SK-N-SH (cell line): ENCODE measurements at regions not wholly inside any gene's neighbourhood (a gene's known extent, or its start where the extent isn't known, plus 50 kb on each side); places are given as distances from the start of the nearest gene placed in this dataset.

ENCODE experiments used
- CHD2 ChIP-seq: fragments of 150-350 bp; IDR thresholded peaks from 2 replicates; pipeline ENCODE4 v1.6.1; 2018; ENCODE audit warnings: low read length; ENCODE audit not compliant: partially characterized antibody
- ELF1 ChIP-seq: IDR thresholded peaks from 2 replicates; pipeline ENCODE4 v1.4.0; 2012
- EP300 ChIP-seq, 2 experiments: IDR thresholded peaks; 2 replicates each; pipeline versions ENCODE4 v1.4.0 to v1.6.1; 2012; ENCODE audit warnings: borderline replicate concordance in 1 of 2, low read depth in 1 of 2, low read length in 1 of 2
- EZH2phosphoT487 ChIP-seq: fragments of 200-600 bp; sonication (generic); IDR thresholded peaks from 2 replicates; pipeline ENCODE4 v1.6.1; 2017; ENCODE audit warnings: low read depth, mixed run types, mild to moderate bottlenecking, antibody characterized with exemption, moderate library complexity, borderline replicate concordance
- FOXJ3 ChIP-seq: sonication (generic); formaldehyde crosslinking; IDR thresholded peaks from 2 replicates; pipeline ENCODE4 v1.5.1; 2020; ENCODE audit warnings: mild to moderate bottlenecking, missing genetic modification reagents
- FOXM1 ChIP-seq: IDR thresholded peaks from 2 replicates; pipeline ENCODE4 v1.4.0; 2012; ENCODE audit warnings: low read depth, mild to moderate bottlenecking
- GATA2 ChIP-seq: sonication (generic); formaldehyde crosslinking; IDR thresholded peaks from 2 replicates; pipeline ENCODE4 v1.5.0; 2020; ENCODE audit warnings: mild to moderate bottlenecking, missing genetic modification reagents
- MAX ChIP-seq: IDR thresholded peaks from 2 replicates; pipeline ENCODE4 v1.4.0; 2012; ENCODE audit warnings: low read depth
- POLR2AphosphoS5 ChIP-seq: IDR thresholded peaks from 2 replicates; pipeline ENCODE4 v1.6.1; 2012; ENCODE audit warnings: low read depth, low read length
- RAD21 ChIP-seq: IDR thresholded peaks from 2 replicates; pipeline ENCODE4 v1.6.1; 2012; ENCODE audit warnings: mild to moderate bottlenecking, low read length
- RCOR1 ChIP-seq: fragments of 150-350 bp; IDR thresholded peaks from 2 replicates; pipeline ENCODE4 v1.6.1; 2017; ENCODE audit warnings: antibody characterized with exemption, low read length
- REST ChIP-seq: IDR thresholded peaks from 2 replicates; pipeline ENCODE4 v1.6.1; 2012; ENCODE audit warnings: mild to moderate bottlenecking, low read depth, low read length, moderate library complexity
- RFX5 ChIP-seq: IDR thresholded peaks from 2 replicates; pipeline ENCODE4 v1.6.1; 2012; ENCODE audit warnings: mild to moderate bottlenecking, improper control_type of control experiment, low read length
- SMC3 ChIP-seq: IDR thresholded peaks from 2 replicates; pipeline ENCODE4 v1.6.1; 2012; ENCODE audit warnings: low read depth, low read length, improper control_type of control experiment
- USF2 ChIP-seq: fragments of 150-350 bp; IDR thresholded peaks from 2 replicates; pipeline ENCODE4 v1.6.1; 2017; ENCODE audit warnings: antibody characterized with exemption, low read length, low read depth, borderline replicate concordance
- YY1 ChIP-seq: IDR thresholded peaks from 2 replicates; pipeline ENCODE4 v1.4.0; 2012; ENCODE audit warnings: low read depth, mild to moderate bottlenecking
- TF ChIP-seq, protein P1 (sequence below): fragments of 200-600 bp; sonication (generic); IDR thresholded peaks from 2 replicates; pipeline ENCODE4 v1.6.1; 2017; ENCODE audit warnings: antibody characterized with exemption, mild to moderate bottlenecking, moderate library complexity

- TF ChIP-seq REST: no peak
- TF ChIP-seq USF2: no peak
- no peak for TF ChIP-seq SMC3
- no peak for TF ChIP-seq FOXM1
- no peak for TF ChIP-seq RFX5
- TF ChIP-seq CHD2: peak; percentile 42
- peak; percentile 5; the same call in 1 of the 2 replicates for TF ChIP-seq RAD21
- peak; percentile 77 for TF ChIP-seq GATA2 (CRISPR knock-in tag)
- peak in 1 of 2 experiments; percentile 64; a peak in 1 of 4 replicates for TF ChIP-seq EP300 (IDR thresholded peaks at IDR 0.05; ENCODE audit: borderline replicate concordance in 1 of 2, low read depth in 1 of 2, low read length in 1 of 2)
- TF ChIP-seq, protein P1, sequence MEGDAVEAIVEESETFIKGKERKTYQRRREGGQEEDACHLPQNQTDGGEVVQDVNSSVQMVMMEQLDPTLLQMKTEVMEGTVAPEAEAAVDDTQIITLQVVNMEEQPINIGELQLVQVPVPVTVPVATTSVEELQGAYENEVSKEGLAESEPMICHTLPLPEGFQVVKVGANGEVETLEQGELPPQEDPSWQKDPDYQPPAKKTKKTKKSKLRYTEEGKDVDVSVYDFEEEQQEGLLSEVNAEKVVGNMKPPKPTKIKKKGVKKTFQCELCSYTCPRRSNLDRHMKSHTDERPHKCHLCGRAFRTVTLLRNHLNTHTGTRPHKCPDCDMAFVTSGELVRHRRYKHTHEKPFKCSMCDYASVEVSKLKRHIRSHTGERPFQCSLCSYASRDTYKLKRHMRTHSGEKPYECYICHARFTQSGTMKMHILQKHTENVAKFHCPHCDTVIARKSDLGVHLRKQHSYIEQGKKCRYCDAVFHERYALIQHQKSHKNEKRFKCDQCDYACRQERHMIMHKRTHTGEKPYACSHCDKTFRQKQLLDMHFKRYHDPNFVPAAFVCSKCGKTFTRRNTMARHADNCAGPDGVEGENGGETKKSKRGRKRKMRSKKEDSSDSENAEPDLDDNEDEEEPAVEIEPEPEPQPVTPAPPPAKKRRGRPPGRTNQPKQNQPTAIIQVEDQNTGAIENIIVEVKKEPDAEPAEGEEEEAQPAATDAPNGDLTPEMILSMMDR: no peak
- TF ChIP-seq POLR2AphosphoS5: no peak
- TF ChIP-seq MAX: no peak
- TF ChIP-seq RCOR1: peak; percentile 71; the same call in 1 of the 2 replicates
- no peak for TF ChIP-seq ELF1
- no peak for TF ChIP-seq YY1
- no peak for TF ChIP-seq EZH2phosphoT487
- no peak for TF ChIP-seq FOXJ3 (CRISPR knock-in tag)
Measured at GRCh38 chr4:181890031-181890430, 353.2 kb upstream of the TENM3 start (continued).
